Right renal cortex interstitium (tissue), 3 donors: ENCODE measurements at regions not wholly inside any gene's neighbourhood (a gene's known extent, or its start where the extent isn't known, plus 50 kb on each side); places are given as distances from the start of the nearest gene placed in this dataset.

Experiments used
- DNase-seq, 3 donors: peaks; one replicate each; pipeline ENCODE4 v3.0.0-alpha.2; 2013; ENCODE audit warnings: low read depth in 3 of 3, low spot score in 2 of 3

DNA sequence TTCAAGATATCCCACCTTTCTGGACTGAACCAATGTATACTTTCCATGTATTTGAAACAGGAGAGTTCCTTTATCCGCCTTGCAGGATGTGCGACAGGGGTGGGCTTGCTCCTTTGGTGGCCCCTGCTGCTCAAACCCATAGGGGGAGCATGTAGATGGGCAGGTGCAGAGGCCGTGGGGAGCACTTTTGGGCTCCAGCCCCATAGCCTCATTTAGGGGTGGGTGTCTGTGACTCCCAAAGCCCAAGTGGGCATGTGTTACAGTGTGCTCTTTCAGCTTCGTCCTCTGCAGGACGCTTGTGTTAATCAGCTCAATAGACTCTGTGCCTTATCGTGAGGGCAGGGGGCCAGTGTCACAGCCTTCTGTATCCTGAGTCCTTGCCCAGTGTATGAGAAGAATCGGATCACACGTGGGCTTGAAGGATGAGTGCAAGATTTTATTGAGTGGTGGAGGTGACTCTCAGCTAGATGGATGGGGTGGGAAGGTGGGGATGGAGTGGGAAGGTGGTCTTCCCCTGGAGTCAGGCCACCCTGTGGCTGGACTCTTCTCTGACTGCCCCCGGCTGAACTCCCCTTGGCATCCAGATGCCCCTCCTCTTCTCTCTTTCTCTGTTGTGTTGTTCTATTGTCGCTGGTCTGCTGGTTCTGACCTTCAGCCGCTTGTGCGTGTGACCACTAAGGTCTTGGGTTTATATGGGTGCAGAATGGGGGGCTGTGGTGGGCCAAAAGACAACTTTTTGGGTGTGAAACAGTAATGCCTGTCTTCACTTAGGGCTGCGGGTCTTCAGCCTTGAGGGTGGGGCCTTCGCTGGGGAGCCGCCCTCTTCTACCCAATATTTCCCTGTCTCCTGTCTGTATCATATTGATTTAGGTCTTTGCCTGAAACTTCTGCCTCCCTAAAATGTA lies 262.2 kb downstream of the GLRX3 start:
- DNase-seq = no peak

DNA sequence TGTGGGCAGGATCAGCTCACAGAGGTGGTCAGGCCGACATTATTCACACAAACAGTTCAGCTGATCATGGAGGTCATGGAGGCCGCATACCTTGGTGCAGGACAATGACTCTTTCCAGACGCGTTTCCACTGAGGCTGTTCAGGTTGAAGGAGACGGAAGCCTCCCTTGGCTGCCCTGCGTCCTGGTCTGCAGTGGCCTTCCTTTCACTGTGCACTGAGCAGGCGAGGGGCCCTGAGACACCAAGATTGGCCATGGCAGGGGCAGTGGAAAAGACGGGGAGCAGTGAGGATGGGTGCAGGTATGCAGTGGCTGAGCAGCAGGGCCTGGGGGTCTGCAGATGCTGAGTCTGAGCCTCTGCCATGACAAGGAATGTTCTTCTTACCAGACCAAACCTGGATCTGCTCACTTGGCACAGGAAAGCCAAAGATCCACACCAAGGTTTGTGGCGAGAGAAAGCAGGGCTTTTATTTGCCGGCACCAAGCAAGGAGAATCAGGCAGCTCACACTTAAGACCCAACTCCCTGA lies 263.3 kb downstream of the GLRX3 start:
- no peak for DNase-seq

DNA sequence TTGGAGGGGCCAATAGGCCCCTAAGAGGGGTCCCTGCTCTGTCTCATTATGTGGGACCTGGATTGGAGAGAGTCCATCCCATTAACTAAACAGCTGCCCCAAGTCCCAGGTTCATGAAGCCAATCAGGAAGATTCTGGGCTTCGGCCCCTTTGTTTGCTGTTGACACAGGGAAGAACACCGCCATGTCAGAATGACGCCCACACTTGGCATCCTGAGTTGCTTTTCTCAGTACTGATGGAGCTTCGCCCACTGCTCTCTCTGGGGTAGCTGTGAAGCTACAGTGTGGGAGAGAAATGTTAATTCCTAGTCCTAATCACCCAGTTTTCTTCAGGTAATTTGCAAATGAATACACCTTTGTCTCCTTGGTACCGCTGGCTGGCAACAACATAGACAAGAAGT lies 264.7 kb downstream of the GLRX3 start:
- DNase-seq = no peak

DNA sequence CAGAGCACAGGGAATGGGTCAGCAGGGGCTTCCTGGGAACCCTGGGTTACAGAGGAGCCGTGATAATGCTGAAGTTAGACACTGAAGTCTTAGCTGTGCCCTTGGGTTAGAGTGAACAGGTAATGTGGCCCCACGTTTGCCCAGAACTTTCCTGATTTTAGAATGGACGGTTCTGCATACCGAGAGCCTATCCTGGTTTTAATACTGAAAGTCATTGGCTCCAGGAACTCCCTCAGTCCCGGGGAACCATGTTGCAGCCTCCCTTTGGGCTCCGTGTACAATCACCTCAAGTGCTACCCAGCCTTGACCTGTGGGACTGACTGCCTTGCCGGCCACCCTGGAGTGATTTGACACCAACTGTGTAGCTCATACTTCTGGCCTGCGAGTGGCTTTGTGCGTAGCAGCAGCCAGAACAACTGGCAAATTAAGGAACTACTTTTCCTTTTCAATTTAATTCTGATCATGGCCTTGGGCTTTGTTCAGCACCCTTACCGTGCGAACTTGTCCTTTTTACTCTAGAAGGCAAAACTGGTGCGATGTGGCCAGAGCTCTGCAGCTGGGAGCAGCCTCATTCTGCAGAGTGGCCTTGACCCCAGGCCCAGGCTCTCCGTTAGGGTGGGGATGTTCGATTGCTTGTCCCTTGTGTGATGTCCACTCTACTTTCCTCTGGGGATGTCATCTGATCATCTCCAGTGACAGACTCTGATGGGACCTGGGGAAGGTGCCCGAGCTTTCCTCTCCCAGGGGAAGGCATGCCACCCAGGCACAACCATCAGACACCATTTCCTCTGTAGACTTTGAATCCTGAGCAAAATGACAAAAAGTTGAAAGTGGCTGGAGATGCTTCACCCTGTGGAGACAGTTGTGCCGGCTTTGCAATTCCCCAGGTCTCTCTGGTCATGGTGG lies 265.9 kb downstream of the GLRX3 start:
- no peak for DNase-seq

DNA sequence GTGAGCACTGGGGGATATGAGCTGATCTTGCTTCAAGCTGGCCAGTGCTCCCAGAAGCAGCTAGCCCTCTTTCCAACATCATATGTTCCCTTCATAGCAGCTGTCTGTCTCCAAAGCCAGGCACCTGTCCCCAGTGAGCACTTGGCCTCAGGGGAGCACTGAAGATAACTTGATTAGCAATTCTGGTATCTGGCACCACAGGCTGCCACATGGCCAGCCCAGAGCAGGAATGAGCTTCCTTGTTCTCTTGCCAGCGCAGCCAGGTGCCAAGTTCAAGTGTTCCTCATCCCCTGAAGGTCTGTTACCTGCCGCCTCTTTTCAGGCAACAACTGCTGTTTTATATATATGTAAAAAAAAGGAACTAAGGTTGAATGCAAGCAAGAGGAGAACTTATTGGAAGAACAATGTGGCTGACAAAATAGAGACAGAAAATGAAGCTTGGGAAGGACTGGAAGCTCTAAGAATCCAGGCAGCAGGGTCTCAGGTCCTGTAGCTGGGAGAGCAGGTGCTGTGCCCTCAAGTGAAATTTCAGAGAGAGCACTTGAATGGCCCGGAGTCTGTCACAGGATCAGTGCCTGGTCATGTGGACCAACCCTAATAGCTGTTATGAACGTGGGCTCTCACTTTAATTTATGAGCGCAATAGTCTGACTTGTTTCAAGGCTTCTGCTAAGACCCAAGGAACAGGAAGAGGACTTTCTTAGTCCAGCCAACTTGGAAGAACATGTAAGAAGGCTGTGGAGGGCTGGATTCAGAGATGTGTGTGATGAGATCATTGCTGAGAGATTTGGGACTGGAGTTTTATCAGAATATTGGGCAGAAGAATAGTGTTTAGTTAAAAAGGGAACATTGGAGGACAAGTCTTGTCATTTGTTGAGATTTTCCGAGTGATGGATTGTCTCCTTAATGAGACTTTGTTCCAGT lies 267.2 kb downstream of the GLRX3 start:
- DNase-seq = no peak

DNA sequence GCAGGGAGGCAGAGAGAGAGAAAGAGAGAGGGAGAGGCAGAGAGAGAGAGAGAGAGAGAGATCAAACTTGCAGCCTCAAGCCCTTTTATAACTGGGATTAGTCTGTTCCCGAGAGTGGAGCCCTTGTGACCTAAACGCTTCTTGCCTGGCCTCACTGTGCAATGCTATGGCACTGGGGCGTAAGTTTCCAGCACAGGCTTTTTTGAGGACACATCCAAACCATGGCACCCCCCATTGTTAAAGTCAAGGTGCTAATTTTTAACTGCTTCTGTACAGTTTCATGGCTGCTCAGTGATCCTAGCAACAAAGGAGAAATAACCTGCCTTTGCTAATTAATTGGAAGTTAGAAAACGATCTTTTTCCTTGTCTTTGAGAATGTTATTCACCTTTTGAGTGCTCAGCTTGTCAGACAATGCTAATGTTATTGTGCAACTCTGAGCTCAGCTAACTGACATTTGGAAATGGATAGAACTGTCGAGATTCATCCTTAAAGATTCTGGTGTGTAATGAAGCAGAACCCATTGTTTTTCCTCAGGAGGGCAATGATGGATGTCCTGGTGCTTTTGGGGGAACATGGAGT lies 268.4 kb downstream of the GLRX3 start:
- no peak for DNase-seq

DNA sequence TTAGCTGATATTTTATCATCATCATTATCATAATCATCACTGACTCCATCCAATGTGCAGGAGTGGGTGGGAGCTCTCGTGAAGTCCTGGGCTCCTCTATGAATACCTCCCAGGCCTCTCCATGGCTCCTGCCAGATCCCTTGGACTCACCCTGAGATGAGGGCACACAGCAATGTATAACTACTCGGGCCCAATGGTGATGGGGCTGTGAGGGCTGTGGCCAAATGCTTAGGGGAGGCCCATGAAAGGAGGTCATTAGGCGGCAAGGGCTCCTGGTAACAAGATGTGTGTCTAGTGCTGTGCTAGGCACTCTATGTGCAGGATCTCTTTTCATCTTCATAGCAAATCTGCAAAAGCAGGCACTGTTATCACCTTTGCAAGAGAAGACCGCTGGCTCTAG lies 270.9 kb downstream of the GLRX3 start:
- DNase-seq = no peak

DNA sequence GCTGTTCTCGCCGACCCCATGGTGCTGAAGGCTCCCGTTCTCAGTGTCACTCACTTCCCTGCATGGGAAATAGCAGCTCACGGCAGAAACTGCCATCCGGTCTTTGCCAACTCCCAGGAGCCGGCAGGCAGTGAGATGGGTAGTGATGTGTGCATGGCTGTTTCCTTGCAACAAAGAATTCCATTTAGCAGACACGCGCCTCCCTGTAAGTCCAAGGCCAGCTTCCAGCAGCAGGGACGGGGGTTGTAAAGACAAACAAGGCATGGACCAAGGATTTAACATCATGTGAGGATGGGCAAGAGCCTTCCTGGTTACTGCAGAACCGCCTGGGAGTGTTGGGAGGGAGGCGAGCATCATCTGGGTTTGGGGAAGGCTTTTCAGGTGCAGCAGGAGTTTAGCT lies 273.1 kb downstream of the GLRX3 start:
- DNase-seq = peak in 1 of 3 donors; percentile 2

DNA sequence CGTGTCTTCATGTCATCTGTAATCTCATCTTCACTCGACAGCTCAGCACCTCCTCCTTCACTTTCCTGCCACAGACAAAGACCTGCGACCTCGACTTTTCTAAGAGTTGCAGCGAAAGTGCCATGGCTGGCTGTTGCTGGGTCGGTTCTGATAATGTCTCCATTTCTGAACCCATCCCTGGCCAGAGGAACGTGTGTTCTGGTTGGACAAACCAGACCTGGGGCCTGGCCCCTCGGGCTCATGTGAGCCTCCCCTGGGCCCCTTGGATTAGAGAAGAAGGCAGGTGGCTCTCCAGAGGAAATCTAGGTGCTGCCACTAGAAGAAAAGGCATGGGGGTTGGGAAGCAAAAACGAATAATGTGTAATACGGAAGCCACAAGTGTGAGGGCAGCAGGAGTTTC lies 273.7 kb downstream of the GLRX3 start:
- DNase-seq = no peak

DNA sequence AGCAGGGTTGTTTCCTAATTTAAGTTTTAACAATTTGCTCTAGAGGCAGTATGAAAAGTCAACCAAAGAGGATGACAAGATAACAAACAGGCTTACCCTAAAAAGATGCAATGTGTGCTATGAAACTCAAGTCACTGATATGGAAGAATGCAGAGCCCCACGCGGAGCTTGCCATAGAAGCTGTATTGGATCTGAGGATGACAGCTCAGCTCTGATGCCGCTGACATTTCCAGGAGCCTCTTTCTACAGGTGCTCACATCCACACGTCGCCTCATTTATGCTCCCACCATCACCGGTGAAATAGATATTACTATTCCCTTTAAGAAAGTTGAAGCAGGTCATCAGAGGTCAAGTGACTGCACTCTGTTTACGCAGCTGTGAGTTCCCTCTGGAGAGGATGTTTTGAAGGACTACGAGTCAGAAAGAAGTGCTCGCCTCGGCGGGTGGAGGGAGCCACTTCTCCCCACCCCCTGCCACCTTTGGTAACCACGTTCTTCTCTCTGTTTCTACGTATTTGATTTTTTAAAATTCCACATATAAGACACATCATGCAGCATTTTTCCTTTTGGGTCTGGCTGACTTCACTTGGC lies 275.4 kb downstream of the GLRX3 start:
- DNase-seq = no peak

DNA sequence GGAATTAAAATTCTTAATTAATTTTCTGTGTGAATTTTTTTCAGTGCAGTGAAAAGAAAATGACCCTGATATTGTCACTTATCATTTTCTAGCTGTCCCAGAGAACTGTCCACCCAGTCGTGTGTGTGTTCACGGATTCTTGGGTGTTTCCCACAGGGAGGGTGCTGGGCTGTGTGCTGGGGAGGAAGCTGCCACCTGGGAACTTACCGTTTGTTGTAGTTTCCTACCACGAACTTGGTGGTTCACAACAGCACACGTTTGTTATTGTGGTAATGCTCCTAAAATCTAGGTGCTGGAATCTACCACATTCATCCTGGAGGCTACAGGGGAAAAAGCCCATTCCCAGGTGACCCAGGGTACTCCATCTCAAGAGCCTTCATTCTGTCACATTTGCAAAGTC lies 276.1 kb downstream of the GLRX3 start:
- no peak for DNase-seq

DNA sequence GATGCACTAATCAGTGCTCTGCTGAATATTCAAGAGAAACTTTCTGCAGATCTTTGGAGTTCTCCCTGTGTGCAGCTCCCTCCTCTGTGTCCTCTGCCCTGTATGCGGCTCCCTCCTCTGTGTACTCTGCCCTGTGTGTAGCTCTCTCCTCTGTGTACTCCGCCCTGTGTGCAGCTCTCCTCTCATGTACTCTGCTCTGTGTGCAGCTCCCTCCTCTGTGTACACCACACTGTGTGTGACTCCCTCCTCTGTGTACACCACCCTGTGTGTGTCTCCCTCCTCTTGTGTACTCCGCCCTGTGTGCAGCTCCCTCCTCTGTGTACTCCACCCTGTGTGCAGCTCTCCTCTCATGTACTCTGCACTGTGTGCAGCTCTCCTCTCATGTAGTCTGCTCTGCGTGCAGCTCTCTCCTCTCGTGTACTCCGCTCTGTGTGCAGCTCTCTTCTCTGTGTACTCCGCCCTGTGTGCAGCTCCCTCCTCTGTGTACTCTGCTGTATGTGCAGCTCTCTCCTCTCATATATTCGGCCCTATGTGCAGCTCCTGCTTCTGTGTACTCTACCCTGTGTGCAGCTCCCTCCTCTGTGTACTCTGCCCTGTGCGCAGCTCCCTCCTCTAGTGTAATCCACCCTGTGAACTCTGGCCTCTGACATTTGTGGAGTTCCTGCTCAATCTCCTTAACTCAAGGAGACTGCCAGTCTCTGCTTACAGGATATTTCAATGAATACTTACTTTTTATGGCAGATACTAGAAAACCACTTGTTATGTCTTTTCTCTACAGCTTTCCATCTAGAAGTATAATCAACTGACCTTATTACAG lies 280.4 kb downstream of the GLRX3 start:
- no peak for DNase-seq

DNA sequence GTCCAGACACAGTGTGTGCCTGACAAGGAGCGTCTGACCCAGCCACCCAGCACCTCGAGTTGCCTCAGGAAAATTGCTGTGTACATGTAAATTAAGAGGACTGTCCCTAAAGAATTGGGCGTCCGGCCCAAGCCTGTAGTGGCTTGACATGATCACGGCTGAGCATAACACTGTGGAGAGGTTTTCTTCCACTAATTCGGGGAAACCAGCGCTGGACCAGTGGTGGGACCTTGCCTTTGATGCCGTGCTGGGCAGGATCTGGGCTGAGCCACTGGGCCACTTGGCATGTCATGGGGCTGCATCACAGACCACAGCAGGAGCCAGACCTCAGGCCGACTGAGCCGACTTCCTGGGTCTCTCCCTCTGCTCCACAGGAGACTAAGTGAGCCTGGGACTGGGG lies 282.5 kb downstream of the GLRX3 start:
- DNase-seq = no peak

DNA sequence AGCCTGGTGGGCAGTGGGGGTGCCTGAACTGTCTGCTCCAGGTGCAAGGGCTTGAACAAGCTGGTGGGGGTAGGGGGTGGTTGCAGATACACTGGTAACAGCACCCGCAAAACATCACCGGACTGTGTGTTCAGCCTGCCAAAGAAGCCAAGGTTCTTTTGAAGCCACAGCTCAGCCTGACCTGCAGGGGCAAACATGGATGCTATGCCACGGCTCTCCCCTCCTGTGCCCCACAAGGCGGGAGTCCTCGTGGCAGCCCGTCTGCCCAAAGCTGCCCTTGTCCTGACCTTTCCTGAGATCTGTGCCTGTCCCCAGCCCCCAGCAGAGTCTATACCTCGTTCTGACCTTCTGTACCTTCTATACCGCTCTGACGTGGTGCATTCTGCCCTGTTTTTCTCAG lies 285.7 kb downstream of the GLRX3 start:
- no peak for DNase-seq

DNA sequence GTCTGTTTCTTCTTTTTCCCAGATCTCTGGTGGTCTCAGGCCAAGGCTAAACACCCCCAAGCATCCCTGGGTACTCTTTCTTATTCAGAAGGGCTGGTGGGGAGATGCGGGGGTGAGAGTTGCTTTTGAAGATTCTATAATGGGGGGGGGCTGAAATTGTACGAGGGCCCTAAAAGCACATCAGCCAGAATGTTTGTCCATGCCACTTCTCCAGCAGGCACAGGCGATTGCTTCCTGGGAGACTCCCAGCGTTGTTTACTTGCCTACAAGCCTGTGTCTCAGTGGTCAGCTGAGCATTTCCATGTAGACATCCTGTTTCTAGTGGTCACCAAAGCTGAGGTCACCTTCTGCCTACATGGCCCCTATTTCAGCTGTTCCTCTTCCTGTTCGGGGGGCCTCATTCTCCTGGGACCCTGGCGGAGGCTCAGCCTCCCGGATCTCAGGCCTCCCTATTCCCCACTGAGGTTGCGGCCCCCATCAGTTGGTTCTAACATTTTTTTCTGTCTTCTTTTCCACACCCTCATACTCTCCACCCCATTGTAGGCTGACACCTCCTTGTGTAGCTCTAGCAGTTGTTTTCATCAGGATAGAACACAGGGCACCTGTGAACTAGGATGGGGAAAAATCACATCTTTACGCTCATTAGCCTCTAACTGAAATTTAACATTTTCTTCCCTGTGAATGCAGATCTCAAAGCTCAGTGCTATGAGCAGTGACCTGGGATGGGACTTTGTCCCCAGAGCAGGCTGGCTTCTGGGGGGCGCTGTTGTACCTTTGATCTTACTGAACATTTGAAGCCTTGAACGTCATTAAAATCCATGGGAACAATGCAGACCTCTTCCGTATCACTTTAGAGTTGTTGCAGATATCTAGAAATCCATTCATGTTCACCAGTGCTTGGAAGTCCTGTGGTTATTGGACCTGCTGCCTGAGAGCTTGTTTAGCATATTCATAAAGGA lies 286.5 kb downstream of the GLRX3 start:
- no peak for DNase-seq

DNA sequence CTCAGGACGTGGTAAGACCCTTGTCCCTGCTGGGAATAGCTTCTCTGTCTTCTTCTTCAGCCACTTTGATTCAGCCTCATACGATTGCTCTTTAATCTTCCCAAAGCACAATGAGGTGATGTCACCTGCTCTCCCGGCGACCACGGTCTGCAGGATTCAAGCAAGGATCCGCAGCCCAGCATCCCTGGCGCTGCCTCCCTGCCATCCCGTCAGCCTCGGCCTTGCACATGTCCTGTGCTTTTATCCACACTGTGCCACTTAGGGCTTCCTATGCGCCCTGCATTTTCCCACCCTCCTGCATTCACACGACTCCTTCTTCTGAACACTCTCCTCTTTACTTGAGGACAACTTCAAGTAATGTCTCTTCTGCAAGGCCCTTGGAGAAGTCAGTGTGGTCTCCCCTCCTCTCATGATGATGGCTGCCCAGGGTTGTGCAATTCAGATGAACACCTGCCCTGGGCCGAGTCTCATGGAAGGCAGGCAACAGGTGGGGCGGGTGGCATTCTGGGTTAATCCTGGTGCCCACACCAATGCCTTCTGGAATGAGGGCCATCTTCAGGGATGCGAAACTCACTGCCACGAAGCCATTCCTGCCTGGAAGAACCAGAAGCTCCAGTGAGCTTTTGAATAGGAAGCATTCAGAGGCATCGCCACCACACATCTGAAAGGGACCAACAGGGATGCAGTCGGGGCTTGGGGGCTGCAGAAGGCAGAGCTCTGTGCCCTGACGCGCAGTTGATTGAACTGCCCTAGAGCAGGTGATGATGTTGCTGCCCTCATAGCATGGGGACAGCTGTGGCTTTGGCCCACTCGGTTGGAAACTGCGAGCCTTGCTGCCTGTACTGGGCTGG lies 287.5 kb downstream of the GLRX3 start:
- DNase-seq = no peak

DNA sequence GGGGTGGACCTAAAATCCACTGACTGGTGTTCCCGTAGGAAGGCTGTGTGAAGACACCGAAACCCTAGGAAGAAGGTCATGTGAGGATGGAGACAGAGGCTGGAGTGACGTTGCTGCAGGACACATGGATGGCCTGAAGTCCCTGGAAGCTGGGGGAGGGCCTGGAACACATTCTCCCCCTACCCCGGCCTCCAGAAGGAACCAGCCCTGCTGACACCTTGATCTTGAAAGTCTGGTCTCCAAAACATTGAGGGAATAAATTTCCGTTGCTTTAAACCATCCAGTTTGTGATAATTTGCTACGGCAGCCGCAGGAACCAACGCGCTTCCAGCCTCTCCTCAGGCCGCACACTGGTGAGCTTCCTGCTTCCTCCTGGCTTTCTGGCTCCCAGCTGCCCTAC lies 288.2 kb downstream of the GLRX3 start:
- no peak for DNase-seq
